Prostate gland (tissue), 2 donors: ENCODE measurements at regions not wholly inside any gene's neighbourhood (a gene's known extent, or its start where the extent isn't known, plus 50 kb on each side); places are given as distances from the start of the nearest gene placed in this dataset.

ENCODE experiments used
- DNase-seq: peaks from one replicate; pipeline ENCODE4 v3.0.0-alpha.2; 2019; ENCODE audit warnings: low spot score
- H3K27ac ChIP-seq, 2 donors: fragments of 200-600 bp; sonication (generic); 2 replicates each; pipeline ENCODE4 v1.5.1; 2017 to 2019
- H3K27me3 ChIP-seq: fragments of 200-600 bp; sonication (generic); replicated peaks from 2 replicates; pipeline ENCODE4 v1.5.1; 2019; ENCODE audit not compliant: insufficient read depth
- H3K36me3 ChIP-seq, 2 donors: fragments of 200-600 bp; sonication (generic); 1 replicate in 1 of 2; 2 replicates in 1 of 2; pipeline versions ENCODE4 v1.5.1 to v1.8.1; 2017 to 2019
- H3K4me1 ChIP-seq: fragments of 200-600 bp; sonication (generic); replicated peaks from 2 replicates; pipeline ENCODE4 v1.5.1; 2019
- H3K4me3 ChIP-seq, 2 donors: fragments of 200-600 bp; sonication (generic); 2 replicates each; pipeline ENCODE4 v1.5.1; 2017 to 2019
- H3K9me3 ChIP-seq: fragments of 200-600 bp; sonication (generic); 2 replicates; pipeline ENCODE4 v1.5.1; 2017
- POLR2A ChIP-seq: fragments of 450-650 bp; IDR thresholded peaks from one replicate; pipeline ENCODE4 v1.6.1; 2016; ENCODE audit warnings: antibody characterized with exemption, mild to moderate bottlenecking
- POLR2AphosphoS5 ChIP-seq: sonication (generic); formaldehyde crosslinking; IDR thresholded peaks from one replicate; pipeline ENCODE4 v1.6.1; 2017; ENCODE audit warnings: antibody characterized with exemption
- WGBS: methylation state at CpG from one replicate; pipeline ENCODE4 v1.1.5; 2018; 5-methylcytosine and 5-hydroxymethylcytosine counted together
- intact Hi-C: fragments of 100-400 bp; cut with DNase I; formaldehyde crosslinking; loops from one replicate; pipeline ENCODE4 v1.14.2; 2022
- TF ChIP-seq, protein P1 (sequence below), 4 experiments: fragments of 200-600 bp in 2 of 4; fragments of 450-650 bp in 2 of 4; sonication (generic) in 2 of 4; IDR thresholded peaks; 1 replicate in 3 of 4; 2 replicates in 1 of 4; pipeline ENCODE4 v1.5.1; 2016 to 2019; ENCODE audit warnings: antibody characterized with exemption in 4 of 4, mild to moderate bottlenecking in 2 of 4, moderate library complexity in 2 of 4

DNA sequence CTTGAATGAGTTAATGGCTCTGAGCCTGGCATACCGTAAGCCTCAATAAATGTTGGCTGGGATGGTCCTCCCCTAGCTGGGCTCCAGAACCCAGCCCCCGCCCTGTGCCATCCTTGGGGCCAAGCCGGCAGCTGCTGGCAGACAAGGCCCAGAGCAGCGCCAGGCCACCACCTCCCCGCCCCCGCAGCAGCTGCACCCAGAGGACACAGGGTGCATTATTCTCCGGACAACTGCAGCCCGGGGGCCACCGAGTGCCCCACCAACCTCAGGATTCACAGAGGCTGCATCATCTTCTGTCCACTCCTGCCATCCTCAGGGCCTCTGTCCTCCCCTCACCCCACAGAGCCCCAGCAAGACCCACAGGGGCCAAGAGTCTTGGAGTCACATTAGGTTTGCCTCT is 92.7 kb downstream of the NCOR2 start:
- Histone ChIP-seq H3K27me3 (no peaks in the 10 kb centered on the region), H3K4me1 (no peaks in the 10 kb centered on the region), H3K9me3 (no peaks in the 10 kb centered on the region), H3K4me3 (no peak overlapping the region), H3K27ac (no peak overlapping the region), H3K36me3 (peaks cover 6 to 11% of the 10 kb centered on the region in 2 donors)
- 51% methylated on average over 9 of the region's 9 CpGs for WGBS
- TF ChIP-seq, protein P1, sequence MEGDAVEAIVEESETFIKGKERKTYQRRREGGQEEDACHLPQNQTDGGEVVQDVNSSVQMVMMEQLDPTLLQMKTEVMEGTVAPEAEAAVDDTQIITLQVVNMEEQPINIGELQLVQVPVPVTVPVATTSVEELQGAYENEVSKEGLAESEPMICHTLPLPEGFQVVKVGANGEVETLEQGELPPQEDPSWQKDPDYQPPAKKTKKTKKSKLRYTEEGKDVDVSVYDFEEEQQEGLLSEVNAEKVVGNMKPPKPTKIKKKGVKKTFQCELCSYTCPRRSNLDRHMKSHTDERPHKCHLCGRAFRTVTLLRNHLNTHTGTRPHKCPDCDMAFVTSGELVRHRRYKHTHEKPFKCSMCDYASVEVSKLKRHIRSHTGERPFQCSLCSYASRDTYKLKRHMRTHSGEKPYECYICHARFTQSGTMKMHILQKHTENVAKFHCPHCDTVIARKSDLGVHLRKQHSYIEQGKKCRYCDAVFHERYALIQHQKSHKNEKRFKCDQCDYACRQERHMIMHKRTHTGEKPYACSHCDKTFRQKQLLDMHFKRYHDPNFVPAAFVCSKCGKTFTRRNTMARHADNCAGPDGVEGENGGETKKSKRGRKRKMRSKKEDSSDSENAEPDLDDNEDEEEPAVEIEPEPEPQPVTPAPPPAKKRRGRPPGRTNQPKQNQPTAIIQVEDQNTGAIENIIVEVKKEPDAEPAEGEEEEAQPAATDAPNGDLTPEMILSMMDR (IDR thresholded peaks at IDR 0.05), result no peak
- TF ChIP-seq POLR2A (no peak), POLR2AphosphoS5 (no peak)
- intact Hi-C loops, result no loop called here
- DNase-seq, result no peak

DNA sequence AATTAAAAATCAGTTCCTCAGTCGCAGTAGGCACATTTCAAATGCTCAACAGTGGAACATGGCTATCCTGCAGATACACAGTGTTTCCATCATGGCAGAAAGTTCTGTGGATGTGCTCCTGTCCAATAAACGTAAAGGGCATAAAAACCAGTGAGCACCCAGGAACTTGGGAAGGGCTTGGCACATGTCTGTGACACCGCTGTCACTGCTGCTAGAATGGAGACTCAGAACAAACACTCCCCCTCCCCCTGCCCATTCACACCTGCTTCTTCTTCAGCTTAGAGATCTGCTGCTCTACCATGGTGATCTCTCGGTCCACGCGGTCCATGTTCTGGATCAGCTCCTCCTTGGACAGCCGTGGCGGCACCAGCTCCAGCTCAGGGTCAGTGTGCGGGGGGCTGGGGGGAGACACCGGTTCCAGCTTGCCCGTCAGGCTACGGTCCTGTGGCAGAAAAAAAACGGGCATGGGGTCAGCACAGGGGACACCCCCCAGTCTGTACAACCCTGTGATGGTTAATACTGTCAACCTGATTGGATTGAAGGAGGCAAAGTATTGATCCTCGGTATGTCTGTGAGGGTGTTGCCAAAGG is 94.6 kb downstream of the NCOR2 start:
- DNase-seq, result no peak
- H3K4me1 ChIP-seq, result no peaks in the 10 kb centered on the region
- 94% methylated on average over 14 of the region's 14 CpGs for WGBS
- no peak overlapping the region for H3K27ac ChIP-seq
- no peaks in the 10 kb centered on the region for H3K27me3 ChIP-seq
- TF ChIP-seq POLR2AphosphoS5, result no peak
- TF ChIP-seq POLR2A, result no peak
- TF ChIP-seq, protein P1 (IDR thresholded peaks at IDR 0.05), result no peak
- H3K36me3 ChIP-seq, result peaks cover 6 to 11% of the 10 kb centered on the region in 2 donors
- H3K9me3 ChIP-seq, result no peaks in the 10 kb centered on the region
- no peak overlapping the region for H3K4me3 ChIP-seq
- intact Hi-C loops, result no loop called here

- Histone ChIP-seq H3K4me1 (no peaks in the 10 kb centered on the region), H3K36me3 (peaks cover 6 to 11% of the 10 kb centered on the region in 2 donors), H3K4me3 (no peak overlapping the region), H3K27ac (no peak overlapping the region), H3K27me3 (no peaks in the 10 kb centered on the region), H3K9me3 (no peaks in the 10 kb centered on the region)
- intact Hi-C loops, result no loop called here
- DNase-seq, result no peak
- WGBS, result 40% methylated on average over 2 of the region's 2 CpGs
- TF ChIP-seq POLR2AphosphoS5, result no peak
- TF ChIP-seq POLR2A, result no peak
- TF ChIP-seq, protein P1 (IDR thresholded peaks at IDR 0.05), result no peak
These were observed 95.6 kb downstream of the NCOR2 start for GRCh38 chr12:124471828-124472227.

DNA sequence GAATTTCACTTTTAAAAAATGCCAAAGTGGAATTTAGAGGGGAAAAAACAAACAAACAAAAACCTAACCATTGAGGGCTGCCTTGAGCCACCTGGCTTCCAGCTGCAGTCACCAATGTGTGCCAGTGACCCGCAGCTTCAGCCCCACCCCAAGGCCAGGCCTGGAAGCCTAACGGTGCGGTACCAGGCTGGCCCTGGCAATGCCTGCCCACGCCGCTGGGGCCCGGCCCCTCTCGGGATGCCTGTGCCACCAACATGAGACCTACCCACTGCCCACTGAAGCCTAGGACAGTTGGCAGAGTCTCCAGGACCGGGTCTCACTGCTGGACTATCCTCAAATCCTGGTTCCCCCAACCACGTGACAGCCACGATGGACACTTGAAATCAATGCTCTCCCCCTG is 96.6 kb downstream of the NCOR2 start:
- H3K36me3 ChIP-seq, result peaks cover 6 to 15% of the 10 kb centered on the region in 2 donors
- no peaks in the 10 kb centered on the region for H3K9me3 ChIP-seq

DNA sequence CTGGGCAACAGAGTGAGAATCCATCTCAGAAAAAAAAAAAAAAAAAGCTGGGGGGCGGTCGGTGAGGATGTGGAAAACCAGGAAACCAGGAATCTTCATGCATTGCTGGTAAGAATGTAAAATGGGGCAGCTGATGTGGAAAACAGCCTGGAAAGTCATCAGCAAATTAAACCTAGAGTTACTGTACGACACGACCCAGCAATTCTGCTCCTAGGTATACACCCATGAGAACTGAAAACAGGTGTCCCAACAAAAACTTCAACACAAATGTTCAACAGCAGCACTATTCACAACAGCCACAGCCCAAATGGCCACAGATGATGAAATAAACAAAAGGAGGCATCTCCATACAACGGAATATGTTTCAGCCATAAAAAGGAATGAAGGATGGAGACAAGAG is 97.3 kb downstream of the NCOR2 start:
- no peak overlapping the region for H3K4me3 ChIP-seq
- DNase-seq, result no peak
- 97% methylated on average over 5 of the region's 5 CpGs for WGBS
- H3K36me3 ChIP-seq, result peaks cover 11 to 22% of the 10 kb centered on the region in 2 donors
- no peaks in the 10 kb centered on the region for H3K4me1 ChIP-seq
- TF ChIP-seq, protein P1 (IDR thresholded peaks at IDR 0.05), result no peak
- no peak for TF ChIP-seq POLR2AphosphoS5
- TF ChIP-seq POLR2A, result no peak
- no peaks in the 10 kb centered on the region for H3K27me3 ChIP-seq
- no peak overlapping the region for H3K27ac ChIP-seq
- no peaks in the 10 kb centered on the region for H3K9me3 ChIP-seq
- intact Hi-C loops, result no loop called here

More for the DNA sequence above, 96.6 kb downstream of the NCOR2 start:
- no peak for DNase-seq
- WGBS, result 97% methylated on average over 10 of the region's 10 CpGs
- H3K27me3 ChIP-seq, result no peaks in the 10 kb centered on the region
- no peak overlapping the region for H3K4me3 ChIP-seq
- intact Hi-C loops, result no loop called here
- no peaks in the 10 kb centered on the region for H3K4me1 ChIP-seq
- TF ChIP-seq, protein P1 (IDR thresholded peaks at IDR 0.05), result no peak
- TF ChIP-seq POLR2AphosphoS5 (no peak), POLR2A (no peak)
- no peak overlapping the region for H3K27ac ChIP-seq
